GM23338 (cell line): ENCODE measurements at regions not wholly inside any gene's neighbourhood (a gene's known extent, or its start where the extent isn't known, plus 50 kb on each side); places are given as distances from the start of the nearest gene placed in this dataset.

ENCODE experiments used
- ATAC-seq: fragments of 200-7000 bp; cut with Tn5 transposase; 3 replicates; pipeline ENCODE4 v1.9.1; 2020
- DNase-seq: peaks from one replicate; pipeline ENCODE4 v3.0.0-alpha.2; 2015; ENCODE audit warnings: low spot score
- H2AFZ ChIP-seq: fragments of 200-600 bp; sonication (generic); 2 replicates; pipeline ENCODE4 v1.8.0; 2016; ENCODE audit warnings: antibody characterized with exemption, mild to moderate bottlenecking, moderate library complexity
- H3F3A ChIP-seq: fragments of 200-600 bp; sonication (generic); replicated peaks from 2 replicates; pipeline ENCODE4 v1.8.0; 2017; ENCODE audit warnings: antibody characterized with exemption, mixed run types, low read depth
- H3K27ac ChIP-seq: fragments of 200-600 bp; sonication (generic); 2 replicates; pipeline ENCODE4 v1.6.1; 2016; ENCODE audit warnings: low read depth
- H3K27me3 ChIP-seq: fragments of 200-600 bp; sonication (generic); 2 replicates; pipeline ENCODE4 v1.8.0; 2016; ENCODE audit warnings: mild to moderate bottlenecking, mixed run types, moderate library complexity; ENCODE audit not compliant: insufficient read depth
- H3K36me3 ChIP-seq: fragments of 200-600 bp; sonication (generic); 2 replicates; pipeline ENCODE4 v1.8.0; 2016; ENCODE audit warnings: mild to moderate bottlenecking; ENCODE audit not compliant: insufficient read depth
- H3K4me1 ChIP-seq: fragments of 200-600 bp; sonication (generic); 2 replicates; pipeline ENCODE4 v1.8.0; 2016; ENCODE audit warnings: mild to moderate bottlenecking, moderate library complexity; ENCODE audit not compliant: insufficient read depth
- H3K4me2 ChIP-seq: fragments of 200-600 bp; sonication (generic); 2 replicates; pipeline ENCODE4 v1.7.1; 2017; ENCODE audit warnings: mixed run types
- H3K4me3 ChIP-seq: fragments of 200-600 bp; sonication (generic); 2 replicates; pipeline ENCODE4 v1.6.1; 2016; ENCODE audit warnings: mixed run types
- H3K79me2 ChIP-seq: fragments of 200-600 bp; sonication (generic); replicated peaks from 2 replicates; pipeline ENCODE4 v1.8.0; 2017; ENCODE audit warnings: mild to moderate bottlenecking; ENCODE audit not compliant: insufficient read depth
- H3K9me2 ChIP-seq: fragments of 200-600 bp; sonication (generic); 2 replicates; pipeline ENCODE4 v1.8.0; 2017; ENCODE audit not compliant: insufficient read depth
- H4K20me1 ChIP-seq: fragments of 200-600 bp; sonication (generic); replicated peaks from 2 replicates; pipeline ENCODE4 v1.8.0; 2017; ENCODE audit warnings: mild to moderate bottlenecking; ENCODE audit not compliant: insufficient read depth
- H3K27ac Mint-ChIP-seq: 2 replicates; pipeline ENCODE4 v1.8.0; 2020; ENCODE audit warnings: inconsistent platforms, mild to moderate bottlenecking, moderate library complexity, mixed read lengths
- H3K27me3 Mint-ChIP-seq: 3 replicates; pipeline ENCODE4 v1.8.0; 2022; ENCODE audit warnings: low read depth, mild to moderate bottlenecking, moderate library complexity, mixed read lengths, inconsistent platforms; ENCODE audit not compliant: insufficient read depth, poor library complexity
- H3K36me3 Mint-ChIP-seq: 3 replicates; pipeline ENCODE4 v1.8.0; 2021; ENCODE audit warnings: low read depth, mild to moderate bottlenecking, inconsistent platforms, moderate library complexity, mixed read lengths
- H3K4me1 Mint-ChIP-seq: 3 replicates; pipeline ENCODE4 v1.8.0; 2020; ENCODE audit warnings: mild to moderate bottlenecking, inconsistent platforms, mixed read lengths
- H3K4me3 Mint-ChIP-seq: 3 replicates; pipeline ENCODE4 v1.8.0; 2021; ENCODE audit warnings: moderate library complexity, mild to moderate bottlenecking, inconsistent platforms, mixed read lengths
- H3K9me3 Mint-ChIP-seq: 3 replicates; pipeline ENCODE4 v1.8.0; 2020; ENCODE audit warnings: moderate library complexity, mild to moderate bottlenecking, inconsistent platforms, mixed read lengths
- CREB1 ChIP-seq: fragments of 250-450 bp; sonication (Bioruptor Pico); IDR thresholded peaks from 2 replicates; pipeline ENCODE4 v1.5.0; 2020; ENCODE audit warnings: low read depth, mild to moderate bottlenecking, moderate library complexity
- CTCF ChIP-seq, 2 experiments: fragments of 200-600 bp in 1 of 2; sonication (generic) in 1 of 2; conservative IDR thresholded peaks; 2 replicates each; pipeline versions ENCODE4 v1.5.1 to v1.6.1; 2016 to 2017; ENCODE audit warnings: antibody characterized with exemption in 2 of 2, low read depth in 2 of 2, mild to moderate bottlenecking in 2 of 2, moderate library complexity in 1 of 2
- ETS1 ChIP-seq: IDR thresholded peaks from 2 replicates; pipeline ENCODE4 v1.6.1; 2016; ENCODE audit warnings: antibody characterized with exemption
- EZH2 ChIP-seq: fragments of 200-600 bp; sonication (generic); IDR thresholded peaks from one replicate; pipeline ENCODE4 v1.8.0; 2017; ENCODE audit warnings: antibody characterized with exemption, mild to moderate bottlenecking, low read depth; ENCODE audit not compliant: unreplicated experiment
- EZH2phosphoT487 ChIP-seq: fragments of 200-600 bp; sonication (generic); IDR thresholded peaks from one replicate; pipeline ENCODE4 v1.8.1; 2018; ENCODE audit warnings: antibody characterized with exemption; ENCODE audit not compliant: unreplicated experiment
- JUNB ChIP-seq: IDR thresholded peaks from one replicate; pipeline ENCODE4 v1.6.1; 2016; ENCODE audit warnings: antibody characterized with exemption; ENCODE audit not compliant: unreplicated experiment
- NANOG ChIP-seq: IDR thresholded peaks from 2 replicates; pipeline ENCODE4 v1.6.1; 2016; ENCODE audit warnings: antibody characterized with exemption, borderline replicate concordance
- POLR2AphosphoS5 ChIP-seq: IDR thresholded peaks from 2 replicates; pipeline ENCODE4 v1.6.1; 2016; ENCODE audit warnings: antibody characterized with exemption, low read depth
- REST ChIP-seq: IDR thresholded peaks from one replicate; pipeline ENCODE4 v1.6.1; 2018; ENCODE audit warnings: antibody characterized with exemption; ENCODE audit not compliant: unreplicated experiment
- STAT1 ChIP-seq: IDR thresholded peaks from one replicate; pipeline ENCODE4 v1.6.1; 2016; ENCODE audit warnings: antibody characterized with exemption; ENCODE audit not compliant: unreplicated experiment
- ZNF114 ChIP-seq: fragments of 250-450 bp; sonication (Bioruptor Pico); IDR thresholded peaks from 2 replicates; pipeline ENCODE4 v1.5.0; 2020; ENCODE audit warnings: mild to moderate bottlenecking, moderate library complexity
- ZNF331 ChIP-seq: fragments of 250-450 bp; sonication (Bioruptor Pico); IDR thresholded peaks from 2 replicates; pipeline ENCODE4 v1.5.0; 2020; ENCODE audit warnings: low read depth, mild to moderate bottlenecking, moderate library complexity
- ZNF462 ChIP-seq: fragments of 250-450 bp; sonication (Bioruptor Pico); IDR thresholded peaks from 2 replicates; pipeline ENCODE4 v1.5.0; 2020; ENCODE audit warnings: mild to moderate bottlenecking, moderate library complexity

GRCh38 chr11:107179829-107180228 is 161.6 kb upstream of the GUCY1A2 start:
- Histone ChIP-seq H3F3A (no peaks in the 10 kb centered on the region), H4K20me1 (no peaks in the 10 kb centered on the region), H3K4me3 (no peak overlapping the region), H3K36me3 (no peaks in the 10 kb centered on the region), H3K4me1 (0 out of 2 replicates have a peak, but pooled peaks cover 5% of the 10 kb centered on the region), H3K27ac (no peak overlapping the region), H2AFZ (no peak overlapping the region), H3K9me2 (no peaks in the 10 kb centered on the region), H3K27me3 (no peaks in the 10 kb centered on the region), H3K79me2 (no peaks in the 10 kb centered on the region), H3K4me2 (no peak overlapping the region)
- H3K36me3 Mint-ChIP-seq, result no peaks in the 10 kb centered on the region
- no peaks in the 10 kb centered on the region; the same call in 2 of the 3 replicates for H3K9me3 Mint-ChIP-seq
- DNase-seq, result no peak
- H3K27me3 Mint-ChIP-seq, result peaks cover 5% of the 10 kb centered on the region
- no peak for ATAC-seq
- no peak overlapping the region for H3K27ac Mint-ChIP-seq
- no peak overlapping the region for H3K4me3 Mint-ChIP-seq
- TF ChIP-seq CREB1 (CRISPR knock-in tag), result no peak
- no peak for TF ChIP-seq ZNF462
- no peak for TF ChIP-seq CTCF (conservative IDR thresholded peaks at IDR 0.05; ENCODE audit: low read depth in 2 of 2)
- no peak for TF ChIP-seq STAT1
- TF ChIP-seq NANOG, result no peak
- no peak for TF ChIP-seq ZNF114
- no peak for TF ChIP-seq EZH2
- TF ChIP-seq REST, result no peak
- no peak for TF ChIP-seq POLR2AphosphoS5
- TF ChIP-seq EZH2phosphoT487, result no peak
- no peak for TF ChIP-seq ETS1
- TF ChIP-seq ZNF331 (CRISPR knock-in tag), result no peak
- no peak for TF ChIP-seq JUNB
- peaks cover 10% of the 10 kb centered on the region; the same call in 1 of the 3 replicates for H3K4me1 Mint-ChIP-seq
